C4-2B (cell line): ENCODE measurements at regions not wholly inside any gene's neighbourhood (a gene's known extent, or its start where the extent isn't known, plus 50 kb on each side); places are given as distances from the start of the nearest gene placed in this dataset.

Experiments used
- CTCF ChIP-seq: fragments of 450-650 bp; conservative IDR thresholded peaks from 2 replicates; pipeline ENCODE4 v1.5.1; 2017; ENCODE audit warnings: mild to moderate bottlenecking
- ZFX ChIP-seq: fragments of 450-650 bp; IDR thresholded peaks from 2 replicates; pipeline ENCODE4 v1.6.1; 2017

GRCh38 chr16:6714510-6714909, 618.1 kb upstream of the RBFOX1 start:
- peak; percentile 28 for TF ChIP-seq CTCF
- TF ChIP-seq ZFX, result no peak
